ENCODE measurements at regions not wholly inside any gene's neighbourhood (a gene's known extent, or its start where the extent isn't known, plus 50 kb on each side); places are given as distances from the start of the nearest gene placed in this dataset.

- no peak for DNase-seq
Measured at GRCh38 chr13:109509154-109509900, 277.1 kb downstream of the IRS2 start.

GRCh38 chr13:109500146-109500773 lies 286.1 kb downstream of the IRS2 start:
- no peak for DNase-seq

- no peak for DNase-seq
Measured at GRCh38 chr13:109497917-109498316, 288.5 kb downstream of the IRS2 start.

- no peak for DNase-seq
Measured at GRCh38 chr13:109496216-109496615, 290.2 kb downstream of the IRS2 start.

- no peak for DNase-seq
Measured at GRCh38 chr13:109494925-109495369, 291.4 kb downstream of the IRS2 start.

GRCh38 chr13:109485136-109485794 lies 301.1 kb downstream of the IRS2 start:
- no peak for DNase-seq

GRCh38 chr13:109483284-109483683 lies 303.1 kb downstream of the IRS2 start:
- DNase-seq: no peak

GRCh38 chr13:109481040-109481439 lies 305.3 kb downstream of the IRS2 start:
- no peak for DNase-seq

GRCh38 chr13:109480011-109480955 lies 306.1 kb downstream of the IRS2 start:
- no peak for DNase-seq

- no peak for DNase-seq
Measured at GRCh38 chr13:109479534-109479933, 306.8 kb downstream of the IRS2 start.

- DNase-seq: no peak
Measured at GRCh38 chr13:109476001-109476400, 310.4 kb downstream of the IRS2 start.

GRCh38 chr13:109468123-109468522 lies 318.3 kb downstream of the IRS2 start:
- no peak for DNase-seq

- DNase-seq: no peak
Measured at GRCh38 chr13:109465148-109465547, 321.2 kb downstream of the IRS2 start.

- no peak for DNase-seq
Measured at GRCh38 chr13:109454167-109454917, 332.0 kb downstream of the IRS2 start.

- DNase-seq: no peak
Measured at GRCh38 chr13:109451726-109452125, 334.7 kb downstream of the IRS2 start.

- no peak for DNase-seq
Measured at GRCh38 chr13:109448629-109449028, 337.8 kb downstream of the IRS2 start.

GRCh38 chr13:109447667-109448066 lies 338.7 kb downstream of the IRS2 start:
- DNase-seq: no peak

GRCh38 chr13:109440320-109440719 lies 346.1 kb downstream of the IRS2 start:
- no peak for DNase-seq

GRCh38 chr13:109439813-109440212 lies 346.6 kb downstream of the IRS2 start:
- no peak for DNase-seq

- no peak for DNase-seq
Measured at GRCh38 chr13:109436841-109437240, 349.5 kb downstream of the IRS2 start.

GRCh38 chr13:109436055-109436622 lies 350.2 kb downstream of the IRS2 start:
- no peak for DNase-seq

GRCh38 chr13:109431217-109431616 lies 355.2 kb downstream of the IRS2 start:
- no peak for DNase-seq

All from NCI-H2081 treated with DMSO at 0.1 percent for 48 hours (cell line).